Activated CD8-positive, alpha-beta memory T cell treated with anti-CD3 and anti-CD28 coated beads, Interleukin-2, amount 10 ng/mL, durations not matched to agents 7 days and 5 days (primary cell): ENCODE measurements at regions not wholly inside any gene's neighbourhood (a gene's known extent, or its start where the extent isn't known, plus 50 kb on each side); places are given as distances from the start of the nearest gene placed in this dataset.

Experiments
- ATAC-seq: fragments of 150-1000 bp; cut with Tn5 transposase; one replicate; pipeline ENCODE4 v1.10.0; 2021; ENCODE audit warnings: moderate library complexity
- CTCF ChIA-PET: fragments of 350-600 bp; sonication (Branson Sonifier 250); formaldehyde crosslinking; loops from one replicate; lab custom pipeline; 2021; ENCODE audit warnings: antibody characterized with exemption; lab: Charles Lee
- DNase-seq: peaks from one replicate; pipeline ENCODE4 v3.0.0-alpha.2; 2020
- H3K27ac Mint-ChIP-seq: one replicate; pipeline ENCODE4 v1.8.0; 2021; ENCODE audit warnings: mild to moderate bottlenecking, mixed read lengths
- H3K27me3 Mint-ChIP-seq: one replicate; pipeline ENCODE4 v1.8.0; 2021; ENCODE audit warnings: mixed read lengths
- H3K36me3 Mint-ChIP-seq: one replicate; pipeline ENCODE4 v1.8.0; 2021; ENCODE audit warnings: mild to moderate bottlenecking, mixed read lengths
- H3K4me1 Mint-ChIP-seq: one replicate; pipeline ENCODE4 v1.8.0; 2021; ENCODE audit warnings: mixed read lengths
- H3K4me3 Mint-ChIP-seq: one replicate; pipeline ENCODE4 v1.8.0; 2021; ENCODE audit warnings: mild to moderate bottlenecking, moderate library complexity, mixed read lengths
- H3K9me3 Mint-ChIP-seq: one replicate; pipeline ENCODE4 v1.8.0; 2022; ENCODE audit warnings: low read depth, mixed read lengths

GRCh38 chr9:21750021-21750735 lies 52.3 kb upstream of the MTAP start:
- H3K27me3 Mint-ChIP-seq: peaks cover 85% of the 10 kb centered on the region
- DNase-seq: no peak
- no peak overlapping the region for H3K4me3 Mint-ChIP-seq
- CTCF ChIA-PET: no interaction called here
- H3K9me3 Mint-ChIP-seq: no peaks in the 10 kb centered on the region
- ATAC-seq: no peak
- no peaks in the 10 kb centered on the region for H3K36me3 Mint-ChIP-seq
- no peak overlapping the region for H3K27ac Mint-ChIP-seq
- H3K4me1 Mint-ChIP-seq: no peaks in the 10 kb centered on the region

- Mint-ChIP-seq H3K4me3 (no peak overlapping the region), H3K36me3 (no peaks in the 10 kb centered on the region), H3K27me3 (peaks cover 85% of the 10 kb centered on the region), H3K27ac (no peak overlapping the region), H3K9me3 (no peaks in the 10 kb centered on the region), H3K4me1 (no peaks in the 10 kb centered on the region)
- ATAC-seq (no peak), DNase-seq (no peak)
- CTCF ChIA-PET: no interaction called here
Measured at GRCh38 chr9:21751998-21752397, 50.4 kb upstream of the MTAP start.
